ENCODE measurements at regions not wholly inside any gene's neighbourhood (a gene's known extent, or its start where the extent isn't known, plus 50 kb on each side); places are given as distances from the start of the nearest gene placed in this dataset.
"Not testable (repeated sequence)": the region's sequence is repeated elsewhere in the genome, so short reads cannot be mapped to it uniquely, and the experiment has no call there.

DNA sequence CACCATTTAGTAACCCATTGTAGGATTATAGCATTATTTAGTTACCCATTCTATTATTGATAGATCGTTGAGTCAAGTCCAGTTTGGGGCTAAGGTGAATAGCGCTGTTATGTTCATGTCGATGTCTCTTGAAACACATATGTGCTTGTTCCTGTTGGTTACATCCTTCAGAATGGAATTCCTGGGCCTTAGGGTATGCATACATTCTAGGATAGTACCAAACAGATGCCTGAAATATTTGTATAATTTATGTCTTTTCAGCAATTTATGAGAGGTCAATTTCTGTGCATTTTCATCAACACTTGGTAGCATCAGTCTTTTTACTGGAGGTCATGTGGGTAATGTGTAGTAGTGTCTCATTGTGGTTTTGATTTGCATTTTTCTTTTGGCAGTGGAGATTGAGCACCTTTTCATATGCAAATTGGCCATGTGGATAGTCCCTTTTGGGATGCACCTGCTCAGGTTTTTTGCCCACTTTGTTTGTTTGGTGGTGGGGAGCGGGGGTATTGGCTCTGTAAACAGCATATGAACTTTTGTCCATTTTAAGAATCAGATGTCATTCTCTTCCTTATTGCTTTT, 104.2 kb downstream of the CDRT15L2 start:
- not testable (repeated sequence) for DNase-seq

DNA sequence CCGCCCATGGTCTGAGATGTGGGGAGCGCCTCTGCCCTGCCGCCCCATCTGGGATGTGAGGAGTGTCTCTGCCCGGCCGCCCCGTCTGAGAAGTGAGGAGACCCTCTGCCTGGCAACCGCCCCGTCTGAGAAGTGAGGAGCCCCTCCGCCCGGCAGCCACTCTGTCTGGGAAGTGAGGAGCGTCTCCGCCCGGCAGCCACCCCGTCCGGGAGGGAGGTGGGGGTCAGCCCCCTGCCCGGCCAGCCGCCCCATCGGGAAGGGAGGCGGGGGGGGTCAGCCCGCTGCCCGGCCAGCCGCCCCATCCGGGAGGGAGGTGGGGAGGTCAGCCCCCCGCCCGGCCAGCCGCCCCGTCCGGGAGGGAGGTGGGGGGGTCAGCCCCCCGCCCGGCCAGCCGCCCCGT, 105.5 kb downstream of the CDRT15L2 start:
- not testable (repeated sequence) for DNase-seq

DNA sequence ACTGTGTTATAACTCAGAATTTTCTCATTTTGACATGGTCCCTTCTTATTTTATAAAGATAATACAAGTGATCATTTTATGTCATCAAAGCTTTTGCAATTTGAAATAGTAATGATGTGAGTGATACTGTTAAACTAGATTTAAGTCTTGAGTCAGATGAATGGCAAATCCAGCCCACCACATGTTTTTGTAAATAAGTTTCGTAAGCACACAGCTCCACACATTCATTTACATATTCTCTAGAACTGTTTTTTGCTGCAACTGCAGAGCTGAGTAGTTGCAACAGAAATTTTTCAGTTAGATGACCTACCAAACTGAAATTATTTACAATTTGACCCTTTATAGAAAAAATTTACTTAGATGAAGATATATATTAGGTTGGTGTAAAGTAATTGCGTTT, 108.1 kb downstream of the CDRT15L2 start:
- DNase-seq, result not testable (repeated sequence)

- not testable (repeated sequence) for DNase-seq
Measured at GRCh38 chr17:20689170-20689749, 109.7 kb downstream of the CDRT15L2 start.

DNA sequence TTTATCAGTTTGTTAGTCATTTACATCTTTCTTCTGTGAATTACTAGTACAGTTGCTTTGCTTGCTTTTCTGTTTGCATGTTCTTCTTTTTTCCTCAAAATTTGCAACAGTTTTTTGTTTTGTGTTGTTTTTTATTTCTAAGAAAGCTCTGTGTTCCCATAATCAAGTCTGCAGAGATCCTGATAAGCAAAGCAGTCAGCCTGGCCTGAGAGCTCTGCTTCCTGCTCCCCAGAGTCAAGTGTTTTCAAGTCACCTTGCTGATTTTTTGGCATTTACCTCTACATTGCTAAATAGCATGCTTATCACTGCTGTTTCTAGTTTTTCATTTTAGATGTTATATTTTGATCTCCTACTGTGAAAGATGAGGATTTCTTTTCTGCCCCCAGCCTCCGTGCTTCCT, 113.2 kb downstream of the CDRT15L2 start:
- not testable (repeated sequence) for DNase-seq

- not testable (repeated sequence) for DNase-seq
Measured at GRCh38 chr17:20695871-20696270, 116.3 kb downstream of the CDRT15L2 start.

- DNase-seq, result peak; percentile 82 to 83
Measured at GRCh38 chr17:20698463-20699206, 119.1 kb downstream of the CDRT15L2 start.

DNA sequence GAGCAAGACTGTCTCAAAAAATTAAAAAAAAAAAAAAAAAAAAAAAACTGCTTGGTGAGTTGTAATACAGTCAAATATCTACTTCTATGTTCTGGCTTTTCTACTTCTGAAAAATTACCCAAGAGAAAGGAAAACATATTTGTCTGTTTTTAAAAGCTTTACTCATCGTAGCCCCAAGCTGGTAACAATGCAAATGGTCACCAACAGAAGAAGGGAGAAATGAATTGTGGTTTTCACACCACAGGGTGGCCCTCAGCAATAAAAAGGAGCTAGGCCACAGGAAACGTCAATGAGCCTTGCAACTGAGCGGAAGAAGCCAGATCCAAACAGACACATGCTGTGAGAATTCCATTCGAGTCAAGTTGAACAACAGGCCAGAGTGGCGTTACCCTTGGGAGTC, 121.0 kb downstream of the CDRT15L2 start:
- DNase-seq, result peak in 1 of 2 experiments; percentile 6

DNA sequence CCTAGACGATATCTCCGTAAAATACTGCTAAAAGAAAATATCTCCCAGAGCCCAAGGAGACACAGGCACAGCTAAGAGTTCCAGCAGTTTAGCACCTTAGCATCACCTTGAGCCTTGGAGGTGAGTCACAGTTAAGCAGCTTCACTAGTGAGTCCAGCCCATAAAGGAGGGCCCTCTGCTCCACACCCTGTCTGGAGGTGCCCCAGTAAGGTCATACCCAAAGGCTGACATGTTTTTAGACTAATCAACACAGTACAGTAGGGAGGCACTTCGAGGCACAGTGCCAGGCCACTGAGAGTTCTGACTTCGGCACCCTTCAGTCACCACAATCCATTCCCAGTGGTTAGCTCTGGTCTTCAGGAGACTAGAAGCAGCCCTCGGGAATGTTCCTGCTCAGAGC, 121.8 kb downstream of the CDRT15L2 start:
- DNase-seq, result not testable (repeated sequence)

- DNase-seq, result no peak
Measured at GRCh38 chr17:20702692-20703091, 123.2 kb downstream of the CDRT15L2 start.

DNA sequence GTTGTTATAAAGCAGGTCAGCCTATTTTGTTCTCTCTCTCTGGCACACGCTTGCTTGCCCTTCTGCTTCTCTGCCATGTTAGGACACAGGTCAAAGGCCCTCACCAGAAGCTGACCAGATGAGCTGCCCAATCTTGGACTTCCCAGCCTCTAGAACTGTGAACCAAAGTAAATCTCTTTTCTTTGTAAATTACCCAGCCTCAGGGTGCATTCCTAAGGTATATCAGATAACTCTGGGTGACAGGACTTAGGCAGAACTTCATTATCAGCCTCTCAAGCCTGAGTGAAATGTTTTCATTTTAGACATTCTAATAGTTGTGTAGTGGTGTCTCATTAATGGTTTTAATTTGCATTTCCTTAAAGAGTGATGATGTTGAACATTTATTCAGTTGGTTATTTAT, 124.3 kb downstream of the CDRT15L2 start:
- no peak for DNase-seq

- DNase-seq, result not testable (repeated sequence)
Measured at GRCh38 chr17:20705186-20705585, 125.7 kb downstream of the CDRT15L2 start.

- DNase-seq, result no peak
Measured at GRCh38 chr17:20706751-20707373, 127.3 kb downstream of the CDRT15L2 start.

GRCh38 chr17:20708821-20709220, 129.3 kb downstream of the CDRT15L2 start:
- not testable (repeated sequence) for DNase-seq

- DNase-seq, result not testable (repeated sequence)
Measured at GRCh38 chr17:20716481-20716880, 137.0 kb downstream of the CDRT15L2 start.

DNA sequence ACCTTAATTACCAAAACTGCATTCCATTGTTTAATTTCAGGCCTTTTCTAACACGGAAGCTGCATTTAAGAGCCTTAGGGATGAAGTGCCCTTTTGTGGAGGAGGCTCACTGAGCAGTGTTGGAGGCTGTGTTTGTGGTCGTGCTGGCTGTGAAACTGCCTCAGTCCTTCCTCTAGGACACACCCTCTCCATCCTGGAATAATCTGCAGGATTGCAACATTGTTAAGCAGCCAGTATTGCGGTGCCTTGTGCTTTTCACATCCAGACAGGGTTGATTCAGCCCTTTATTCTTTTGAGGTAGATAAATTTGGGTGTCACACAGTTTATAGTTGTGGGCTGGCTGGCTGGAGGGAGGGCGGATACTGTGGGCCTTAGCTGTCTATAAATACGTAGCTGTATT, 141.6 kb downstream of the CDRT15L2 start:
- no peak for DNase-seq

GRCh38 chr17:20724391-20724790, 144.9 kb downstream of the CDRT15L2 start:
- DNase-seq, result not testable (repeated sequence)

- not testable (repeated sequence) for DNase-seq
Measured at GRCh38 chr17:20727201-20727600, 147.7 kb downstream of the CDRT15L2 start.

DNA sequence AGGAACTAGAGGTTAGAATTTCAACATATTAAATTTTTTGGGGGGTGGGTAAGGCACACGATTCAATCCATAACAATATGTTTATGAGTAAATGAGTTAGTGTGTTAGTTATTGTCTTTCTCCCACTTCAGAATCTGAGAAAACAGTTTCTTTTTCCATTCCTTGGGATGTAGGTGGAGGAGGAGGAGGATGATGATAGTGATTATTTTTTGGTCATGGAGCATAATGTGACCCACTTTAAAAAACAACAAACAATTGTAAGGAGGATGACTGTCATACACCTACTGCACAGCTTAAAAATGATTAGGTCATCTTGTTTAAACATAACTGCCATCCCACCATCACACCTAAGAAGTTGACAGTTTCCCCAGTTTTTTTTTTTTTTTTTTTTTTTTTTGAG, 148.7 kb downstream of the CDRT15L2 start:
- DNase-seq, result no peak

GRCh38 chr17:20731131-20731530, 151.6 kb downstream of the CDRT15L2 start:
- not testable (repeated sequence) for DNase-seq

DNA sequence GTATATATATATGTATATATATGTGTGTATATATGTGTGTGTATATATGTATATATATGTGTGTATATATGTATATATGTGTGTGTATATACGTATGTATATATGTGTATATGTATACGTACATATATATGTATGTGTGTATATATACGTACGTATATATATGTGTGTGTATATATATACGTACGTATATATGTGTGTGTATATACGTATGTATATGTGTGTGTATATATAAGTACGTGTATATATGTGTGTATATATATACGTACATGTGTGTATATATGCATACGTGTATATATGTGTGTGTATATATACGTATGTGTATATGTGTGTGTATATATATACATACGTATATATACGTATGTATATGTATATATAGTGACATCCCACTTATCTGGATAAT, 154.4 kb downstream of the CDRT15L2 start:
- no peak for DNase-seq

DNA sequence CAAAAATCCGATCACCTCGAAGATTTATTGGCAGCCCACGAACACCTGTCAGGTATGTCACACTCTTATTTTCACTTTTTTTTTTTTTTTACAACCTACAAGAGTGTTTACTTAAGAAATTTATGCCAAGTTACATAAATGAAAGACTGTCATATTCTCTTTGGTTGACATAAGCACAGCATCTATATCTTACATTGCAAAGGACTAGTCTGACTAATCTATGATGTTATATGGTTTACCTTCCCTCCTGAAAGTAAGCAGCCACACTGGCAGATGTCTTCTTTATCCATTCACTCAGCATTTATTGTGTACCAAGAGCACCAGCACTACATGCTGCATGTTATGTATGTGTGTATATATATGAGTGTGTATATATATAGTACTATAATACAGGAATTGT, 156.3 kb downstream of the CDRT15L2 start:
- no peak for DNase-seq

DNA sequence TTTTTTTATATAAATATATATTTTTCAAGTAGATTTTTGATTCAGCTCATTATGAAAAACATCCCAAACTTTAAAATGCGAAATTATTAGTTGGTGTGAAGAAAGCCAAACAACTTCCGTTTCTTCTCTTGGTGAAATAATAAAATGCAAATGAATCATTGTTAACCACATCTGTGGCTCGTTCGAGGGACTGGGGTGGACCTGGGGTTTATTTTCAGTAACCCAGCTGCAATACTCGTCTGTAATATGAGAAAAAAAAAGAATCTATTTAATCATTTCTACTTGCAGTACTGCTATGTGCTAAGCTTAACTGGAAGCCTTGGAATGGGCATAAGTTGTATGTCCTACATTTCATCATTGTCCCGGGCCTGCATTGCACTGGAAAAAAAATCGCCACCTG, 158.1 kb downstream of the CDRT15L2 start:
- not testable (repeated sequence) for DNase-seq

DNA sequence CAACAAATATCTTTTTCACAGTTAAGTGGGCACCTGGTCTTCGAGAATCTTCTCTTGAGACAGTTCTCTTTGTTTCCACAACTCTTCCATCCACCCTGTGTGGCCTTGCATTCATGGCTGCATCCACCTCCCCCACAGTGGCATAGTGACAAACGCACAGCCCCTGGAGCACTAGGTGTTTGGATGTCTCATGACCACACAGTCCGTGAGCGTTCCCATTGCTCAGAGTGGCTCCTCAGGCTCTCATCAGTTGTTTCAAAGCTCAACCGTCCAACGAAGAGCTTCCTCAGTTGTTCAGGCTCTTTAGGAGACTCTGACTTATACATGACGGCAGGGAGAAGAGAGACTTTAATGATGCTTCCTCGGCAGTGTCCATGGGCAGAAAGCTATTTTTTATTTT, 191.6 kb downstream of the CDRT15L2 start:
- DNase-seq, result no peak

Measured in AML-193 (cell line).